Nephron progenitor cell (in vitro differentiated cells): ENCODE measurements at regions not wholly inside any gene's neighbourhood (a gene's known extent, or its start where the extent isn't known, plus 50 kb on each side); places are given as distances from the start of the nearest gene placed in this dataset.

ENCODE experiments used
- DNase-seq: peaks from one replicate; pipeline ENCODE4 v3.0.0; 2021
- H3K27ac Mint-ChIP-seq: 2 replicates; pipeline ENCODE4 v1.8.0; 2021; ENCODE audit warnings: mild to moderate bottlenecking, moderate library complexity, mixed read lengths
- H3K27me3 Mint-ChIP-seq: 2 replicates; pipeline ENCODE4 v1.8.0; 2021; ENCODE audit warnings: mild to moderate bottlenecking, low read depth, mixed read lengths; ENCODE audit not compliant: poor library complexity
- H3K36me3 Mint-ChIP-seq: 2 replicates; pipeline ENCODE4 v1.8.0; 2021; ENCODE audit warnings: low read depth, mixed read lengths
- H3K4me1 Mint-ChIP-seq: 2 replicates; pipeline ENCODE4 v1.8.0; 2021; ENCODE audit warnings: mixed read lengths
- H3K4me3 Mint-ChIP-seq: 2 replicates; pipeline ENCODE4 v1.8.0; 2021; ENCODE audit warnings: mild to moderate bottlenecking, moderate library complexity, mixed read lengths
- H3K9me3 Mint-ChIP-seq: 2 replicates; pipeline ENCODE4 v1.8.0; 2021; ENCODE audit warnings: mild to moderate bottlenecking, moderate library complexity, mixed read lengths
- CTCF ChIP-seq: fragments of 200-600 bp; sonication (generic); IDR thresholded peaks from 2 replicates; pipeline ENCODE4 v1.5.0; 2021; ENCODE audit warnings: antibody characterized with exemption

GRCh38 chr13:76414320-76414719 is 471.9 kb downstream of the KCTD12 start:
- no peak for TF ChIP-seq CTCF
- H3K4me1 Mint-ChIP-seq, result peaks cover 14% of the 10 kb centered on the region
- H3K27me3 Mint-ChIP-seq, result no peaks in the 10 kb centered on the region
- H3K4me3 Mint-ChIP-seq, result no peak overlapping the region
- H3K36me3 Mint-ChIP-seq, result no peaks in the 10 kb centered on the region
- no peak overlapping the region for H3K27ac Mint-ChIP-seq
- H3K9me3 Mint-ChIP-seq, result no peaks in the 10 kb centered on the region
- no peak for DNase-seq

GRCh38 chr13:76406243-76406642 is 480.0 kb downstream of the KCTD12 start:
- H3K9me3 Mint-ChIP-seq, result peaks cover 7% of the 10 kb centered on the region
- H3K27ac Mint-ChIP-seq, result no peak overlapping the region
- DNase-seq, result no peak
- H3K4me1 Mint-ChIP-seq, result no peaks in the 10 kb centered on the region
- no peak for TF ChIP-seq CTCF
- H3K27me3 Mint-ChIP-seq, result peaks cover 3% of the 10 kb centered on the region
- H3K36me3 Mint-ChIP-seq, result no peaks in the 10 kb centered on the region
- no peak overlapping the region for H3K4me3 Mint-ChIP-seq

GRCh38 chr13:76398425-76398824 is 487.8 kb downstream of the KCTD12 start:
- peaks cover 3% of the 10 kb centered on the region for H3K27me3 Mint-ChIP-seq
- H3K9me3 Mint-ChIP-seq, result peaks cover 4% of the 10 kb centered on the region
- H3K36me3 Mint-ChIP-seq, result no peaks in the 10 kb centered on the region
- no peak overlapping the region for H3K4me3 Mint-ChIP-seq
- no peak for DNase-seq
- H3K4me1 Mint-ChIP-seq, result peaks cover 25% of the 10 kb centered on the region
- no peak overlapping the region for H3K27ac Mint-ChIP-seq
- no peak for TF ChIP-seq CTCF

GRCh38 chr13:76397413-76397812 is 488.8 kb downstream of the KCTD12 start:
- Mint-ChIP-seq H3K4me3 (peak overlapping the region; percentile 54), H3K9me3 (peaks cover 4% of the 10 kb centered on the region), H3K27me3 (peaks cover 3% of the 10 kb centered on the region), H3K27ac (peak overlapping the region; percentile 3), H3K36me3 (no peaks in the 10 kb centered on the region), H3K4me1 (peaks cover 25% of the 10 kb centered on the region)
- TF ChIP-seq CTCF, result no peak
- DNase-seq, result no peak

- Mint-ChIP-seq H3K9me3 (no peaks in the 10 kb centered on the region), H3K27me3 (no peaks in the 10 kb centered on the region), H3K27ac (no peak overlapping the region), H3K36me3 (no peaks in the 10 kb centered on the region), H3K4me3 (no peak overlapping the region), H3K4me1 (peaks cover 16% of the 10 kb centered on the region)
- no peak for TF ChIP-seq CTCF
- DNase-seq, result no peak
Measured at GRCh38 chr13:76389321-76389720, 496.9 kb downstream of the KCTD12 start.

- DNase-seq, result no peak
- Mint-ChIP-seq H3K36me3 (no peaks in the 10 kb centered on the region), H3K4me3 (no peak overlapping the region), H3K27me3 (no peaks in the 10 kb centered on the region), H3K27ac (no peak overlapping the region), H3K9me3 (no peaks in the 10 kb centered on the region), H3K4me1 (peaks cover 22% of the 10 kb centered on the region)
- no peak for TF ChIP-seq CTCF
Measured at GRCh38 chr13:76387566-76387965, 498.6 kb downstream of the KCTD12 start.
